ENCODE measurements at regions not wholly inside any gene's neighbourhood (a gene's known extent, or its start where the extent isn't known, plus 50 kb on each side); places are given as distances from the start of the nearest gene placed in this dataset.

DNA sequence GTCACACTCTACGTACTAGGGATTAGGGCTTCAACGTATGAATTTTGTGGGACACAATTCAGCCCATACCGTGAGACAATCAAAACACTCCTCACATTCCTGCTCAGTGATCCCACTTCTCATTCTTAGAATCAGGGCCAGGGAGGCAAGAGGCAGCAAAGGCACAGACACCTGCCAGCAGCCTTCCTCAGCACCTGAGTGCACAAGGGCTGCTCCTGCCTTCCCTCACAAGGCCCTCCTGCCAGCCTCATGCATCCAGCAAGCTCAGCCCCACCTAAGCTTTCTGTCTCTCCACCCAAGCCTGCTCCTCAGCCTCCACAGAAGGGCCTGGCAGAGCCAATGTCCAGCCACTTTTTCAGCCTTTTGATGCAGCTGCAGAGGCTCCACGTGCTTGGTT is 141.6 kb downstream of the SP3 start:
- TF ChIP-seq ZNF70 (CRISPR knock-in tag; IDR thresholded peaks at IDR 0.05) (no peak), CSDC2 (CRISPR knock-in tag; IDR thresholded peaks at IDR 0.05) (no peak), ZFP3 (CRISPR knock-in tag; IDR thresholded peaks at IDR 0.05) (no peak), ISL1 (CRISPR knock-in tag; IDR thresholded peaks at IDR 0.05) (no peak), SNAI2 (CRISPR knock-in tag; IDR thresholded peaks at IDR 0.05) (no peak), ZFP30 (CRISPR knock-in tag; IDR thresholded peaks at IDR 0.05) (no peak), TSHZ2 (CRISPR knock-in tag; IDR thresholded peaks at IDR 0.05) (no peak)
- TF ChIP-seq, protein P1, sequence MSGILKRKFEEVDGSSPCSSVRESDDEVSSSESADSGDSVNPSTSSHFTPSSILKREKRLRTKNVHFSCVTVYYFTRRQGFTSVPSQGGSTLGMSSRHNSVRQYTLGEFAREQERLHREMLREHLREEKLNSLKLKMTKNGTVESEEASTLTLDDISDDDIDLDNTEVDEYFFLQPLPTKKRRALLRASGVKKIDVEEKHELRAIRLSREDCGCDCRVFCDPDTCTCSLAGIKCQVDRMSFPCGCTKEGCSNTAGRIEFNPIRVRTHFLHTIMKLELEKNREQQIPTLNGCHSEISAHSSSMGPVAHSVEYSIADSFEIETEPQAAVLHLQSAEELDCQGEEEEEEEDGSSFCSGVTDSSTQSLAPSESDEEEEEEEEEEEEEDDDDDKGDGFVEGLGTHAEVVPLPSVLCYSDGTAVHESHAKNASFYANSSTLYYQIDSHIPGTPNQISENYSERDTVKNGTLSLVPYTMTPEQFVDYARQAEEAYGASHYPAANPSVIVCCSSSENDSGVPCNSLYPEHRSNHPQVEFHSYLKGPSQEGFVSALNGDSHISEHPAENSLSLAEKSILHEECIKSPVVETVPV (CRISPR knock-in tag; IDR thresholded peaks at IDR 0.05) = no peak

All from SK-N-SH treated with all-trans-retinoic acid at 6 μM for 48 hours (cell line).